LNCaP clone FGC (cell line): ENCODE measurements at regions not wholly inside any gene's neighbourhood (a gene's known extent, or its start where the extent isn't known, plus 50 kb on each side); places are given as distances from the start of the nearest gene placed in this dataset.

ENCODE experiments used
- DNase-seq: peaks from one replicate; pipeline ENCODE4 v3.0.0-alpha.2; 2011; ENCODE audit warnings: low read depth
- H3K4me3 ChIP-seq: 2 replicates; pipeline ENCODE4 v1.5.1; 2011; ENCODE audit warnings: mild to moderate bottlenecking, low read depth, low read length, control low read depth
- TF ChIP-seq, protein P1 (sequence below): IDR thresholded peaks from 2 replicates; pipeline ENCODE4 v1.5.1; 2012; ENCODE audit warnings: mild to moderate bottlenecking; ENCODE audit not compliant: control insufficient read depth, insufficient read depth; ENCODE audit errors: extremely low read depth

DNA sequence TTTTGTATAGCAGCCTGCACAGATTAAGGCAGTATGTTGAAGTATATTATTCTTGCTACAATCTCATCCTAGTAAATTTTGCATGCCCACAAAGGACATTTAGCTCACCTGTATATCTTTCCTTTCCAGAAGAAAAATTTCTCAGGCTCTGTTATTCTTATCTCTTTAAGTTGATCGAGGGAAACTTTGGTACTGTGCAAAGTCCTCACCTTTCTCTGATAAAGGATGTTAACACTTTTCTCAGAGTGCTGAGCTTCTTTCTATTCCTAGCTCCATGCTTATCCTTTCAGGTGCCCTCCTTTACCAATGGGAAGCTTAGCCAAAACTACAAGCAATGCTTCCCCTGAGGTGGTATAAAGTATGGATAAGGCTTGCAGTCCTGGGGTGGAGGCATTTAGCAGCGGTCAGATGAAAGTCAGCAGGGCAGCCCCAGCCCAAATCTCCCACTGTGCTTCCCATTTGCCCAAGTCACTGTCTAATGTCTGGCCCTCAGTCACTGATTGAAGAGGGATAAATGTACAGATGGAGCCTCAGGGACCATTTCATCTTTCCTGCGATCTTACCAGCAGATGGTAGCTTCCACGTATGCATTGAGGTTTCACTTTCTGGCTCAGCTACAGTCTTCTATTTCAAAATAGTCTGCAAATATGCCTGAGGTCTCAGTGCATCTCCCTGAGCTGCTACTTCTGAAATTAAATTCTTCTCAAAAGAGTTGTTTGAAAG lies 127.8 kb upstream of the P2RY1 start:
- no peak overlapping the region for H3K4me3 ChIP-seq
- TF ChIP-seq, protein P1, sequence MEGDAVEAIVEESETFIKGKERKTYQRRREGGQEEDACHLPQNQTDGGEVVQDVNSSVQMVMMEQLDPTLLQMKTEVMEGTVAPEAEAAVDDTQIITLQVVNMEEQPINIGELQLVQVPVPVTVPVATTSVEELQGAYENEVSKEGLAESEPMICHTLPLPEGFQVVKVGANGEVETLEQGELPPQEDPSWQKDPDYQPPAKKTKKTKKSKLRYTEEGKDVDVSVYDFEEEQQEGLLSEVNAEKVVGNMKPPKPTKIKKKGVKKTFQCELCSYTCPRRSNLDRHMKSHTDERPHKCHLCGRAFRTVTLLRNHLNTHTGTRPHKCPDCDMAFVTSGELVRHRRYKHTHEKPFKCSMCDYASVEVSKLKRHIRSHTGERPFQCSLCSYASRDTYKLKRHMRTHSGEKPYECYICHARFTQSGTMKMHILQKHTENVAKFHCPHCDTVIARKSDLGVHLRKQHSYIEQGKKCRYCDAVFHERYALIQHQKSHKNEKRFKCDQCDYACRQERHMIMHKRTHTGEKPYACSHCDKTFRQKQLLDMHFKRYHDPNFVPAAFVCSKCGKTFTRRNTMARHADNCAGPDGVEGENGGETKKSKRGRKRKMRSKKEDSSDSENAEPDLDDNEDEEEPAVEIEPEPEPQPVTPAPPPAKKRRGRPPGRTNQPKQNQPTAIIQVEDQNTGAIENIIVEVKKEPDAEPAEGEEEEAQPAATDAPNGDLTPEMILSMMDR = no peak
- DNase-seq = no peak

DNA sequence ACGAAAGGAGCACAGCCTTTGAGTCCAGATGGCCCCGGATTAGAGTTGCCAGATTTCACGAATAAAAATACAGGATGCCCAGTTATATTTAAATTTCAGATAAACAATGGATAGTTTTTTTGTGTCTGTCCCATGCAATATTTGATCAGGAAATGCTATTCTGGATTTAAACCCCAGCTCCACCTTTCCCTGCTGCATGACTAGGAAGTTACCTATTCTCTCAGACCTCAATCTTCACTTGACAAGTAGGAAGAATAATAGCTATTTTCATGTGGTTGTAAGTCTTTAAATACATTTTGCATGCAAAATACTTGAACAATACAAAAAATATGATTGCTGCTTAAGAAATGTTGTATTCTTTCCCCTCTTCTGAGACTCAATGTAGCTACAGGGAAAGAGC lies 125.3 kb upstream of the P2RY1 start:
- TF ChIP-seq, protein P1 = no peak
- H3K4me3 ChIP-seq = no peak overlapping the region
- no peak for DNase-seq

DNA sequence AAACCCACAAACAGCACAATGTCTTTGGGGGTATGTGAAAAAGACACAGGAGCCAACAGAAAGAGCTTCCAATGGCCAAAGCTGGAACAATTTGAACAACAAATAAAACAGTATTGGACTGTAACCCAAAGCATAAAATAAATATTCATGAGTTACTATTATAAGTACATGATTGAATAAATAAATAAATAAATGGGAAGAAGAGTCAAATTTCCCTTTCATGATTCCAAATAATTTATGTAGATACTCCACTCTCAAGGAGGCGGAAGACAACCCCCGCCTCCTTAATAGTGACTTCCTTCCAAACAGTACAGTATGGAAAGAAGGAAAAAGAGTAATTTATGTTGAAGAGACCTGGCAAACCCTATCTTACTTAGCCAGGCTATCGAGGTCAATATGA lies 124.4 kb upstream of the P2RY1 start:
- no peak for DNase-seq
- H3K4me3 ChIP-seq = no peak overlapping the region
- TF ChIP-seq, protein P1 = no peak

DNA sequence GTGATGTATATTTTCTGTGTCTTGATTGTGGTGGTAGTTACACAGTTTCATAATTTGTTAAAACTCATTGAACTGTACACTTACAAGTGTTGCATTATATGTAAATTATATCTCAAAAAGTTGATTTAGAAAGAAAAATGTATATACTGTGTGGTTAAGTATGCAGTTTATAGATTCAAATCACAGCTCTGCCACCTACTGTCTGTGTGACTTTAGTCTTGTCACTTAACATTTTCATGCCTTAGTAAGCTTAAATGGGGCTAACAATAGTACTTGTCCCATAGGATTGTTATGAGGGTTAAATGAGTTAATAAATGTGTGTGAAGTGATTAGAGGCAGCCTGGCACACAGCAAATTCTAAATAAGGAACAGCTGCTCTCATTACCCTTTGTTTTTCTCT lies 120.9 kb upstream of the P2RY1 start:
- no peak overlapping the region for H3K4me3 ChIP-seq
- DNase-seq = no peak
- TF ChIP-seq, protein P1 = peak; percentile 30

DNA sequence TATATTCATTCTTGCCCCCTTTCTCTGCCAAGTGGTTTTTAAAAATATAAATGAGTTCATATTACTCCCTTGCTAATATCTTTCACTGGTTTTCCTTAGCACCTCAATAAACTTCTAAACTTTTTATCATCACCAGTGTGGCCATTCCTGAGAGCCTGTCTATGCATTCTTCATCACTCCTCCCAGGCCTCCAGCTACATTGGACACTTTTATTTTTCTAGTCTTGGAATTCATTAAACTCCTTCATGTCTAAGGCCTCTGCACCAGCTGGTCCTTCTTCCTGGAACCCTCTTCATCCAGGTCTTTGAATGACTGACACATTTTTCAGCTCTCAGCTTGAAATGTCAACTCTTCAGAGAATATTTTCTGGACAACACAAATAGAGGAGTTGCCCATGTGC lies 120.4 kb upstream of the P2RY1 start:
- no peak for DNase-seq
- TF ChIP-seq, protein P1 = no peak

DNA sequence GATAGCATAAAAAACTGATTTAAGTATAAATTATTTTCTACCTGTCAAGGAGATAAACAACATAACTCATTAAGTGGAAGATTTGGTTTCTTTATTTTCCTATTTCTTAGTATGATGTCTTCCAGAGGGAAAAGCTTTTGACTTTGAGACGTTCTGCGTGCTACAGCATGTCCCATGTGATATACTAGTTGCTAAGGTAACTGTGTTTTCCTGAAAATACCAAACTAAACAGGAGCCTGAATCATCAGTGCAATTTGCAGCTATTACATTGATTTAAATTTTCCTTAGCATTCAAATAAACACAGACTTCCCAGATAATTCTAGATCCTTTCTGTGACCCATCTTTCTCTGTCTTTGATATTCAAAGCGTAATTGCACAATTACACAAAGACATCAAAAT lies 117.7 kb upstream of the P2RY1 start:
- H3K4me3 ChIP-seq = no peak overlapping the region
- TF ChIP-seq, protein P1 = no peak
- DNase-seq = no peak

More for the DNA sequence above, 120.4 kb upstream of the P2RY1 start:
- no peak overlapping the region for H3K4me3 ChIP-seq

DNA sequence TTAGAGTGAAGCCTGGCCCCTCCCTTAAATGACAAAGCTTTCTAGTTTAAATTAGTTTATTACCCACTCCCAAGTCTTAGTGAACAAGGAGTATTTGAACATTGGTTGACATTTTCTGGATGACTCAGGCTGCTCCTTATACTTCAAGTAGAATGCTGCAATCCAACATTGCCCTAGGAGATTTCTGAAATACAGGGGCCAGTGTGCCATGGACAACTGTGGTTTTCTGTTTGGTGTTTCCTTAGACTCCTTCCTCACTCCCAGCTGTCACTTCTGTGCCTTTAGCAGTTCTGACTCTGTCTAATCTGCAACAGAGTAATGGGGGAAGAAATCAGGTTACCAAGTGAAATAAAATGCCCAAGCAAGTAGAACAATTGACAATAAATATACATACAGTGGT lies 116.1 kb upstream of the P2RY1 start:
- H3K4me3 ChIP-seq = no peak overlapping the region
- TF ChIP-seq, protein P1 = no peak
- no peak for DNase-seq
